Activated CD8-positive, alpha-beta memory T cell treated with anti-CD3 and anti-CD28 coated beads, Interleukin-2, amount 50 U/mL, for 4 hours (primary cell): ENCODE measurements at regions not wholly inside any gene's neighbourhood (a gene's known extent, or its start where the extent isn't known, plus 50 kb on each side); places are given as distances from the start of the nearest gene placed in this dataset.

Experiments used
- DNase-seq: peaks from one replicate; pipeline ENCODE4 v3.0.0-alpha.2; 2020

- no peak for DNase-seq
Measured at GRCh38 chr16:79327836-79328235, 272.7 kb downstream of the MAF start.

- no peak for DNase-seq
Measured at GRCh38 chr16:79326549-79326948, 274.0 kb downstream of the MAF start.

- DNase-seq: no peak
Measured at GRCh38 chr16:79325226-79325945, 275.2 kb downstream of the MAF start.

GRCh38 chr16:79320956-79321355, 279.6 kb downstream of the MAF start:
- DNase-seq: no peak

- no peak for DNase-seq
Measured at GRCh38 chr16:79318143-79318899, 282.2 kb downstream of the MAF start.

GRCh38 chr16:79317521-79317920, 283.0 kb downstream of the MAF start:
- no peak for DNase-seq

- DNase-seq: no peak
Measured at GRCh38 chr16:79317026-79317425, 283.5 kb downstream of the MAF start.

- peak; percentile 30 for DNase-seq
Measured at GRCh38 chr16:79316004-79316458, 284.5 kb downstream of the MAF start.

- DNase-seq: no peak
Measured at GRCh38 chr16:79312502-79312901, 288.0 kb downstream of the MAF start.

- DNase-seq: no peak
Measured at GRCh38 chr16:79310710-79311109, 289.8 kb downstream of the MAF start.

GRCh38 chr16:79309606-79310005, 290.9 kb downstream of the MAF start:
- no peak for DNase-seq

- no peak for DNase-seq
Measured at GRCh38 chr16:79307214-79307613, 293.3 kb downstream of the MAF start.

- no peak for DNase-seq
Measured at GRCh38 chr16:79305074-79305473, 295.5 kb downstream of the MAF start.

GRCh38 chr16:79303959-79304387, 296.6 kb downstream of the MAF start:
- DNase-seq: no peak

GRCh38 chr16:79303206-79303605, 297.3 kb downstream of the MAF start:
- DNase-seq: no peak

- DNase-seq: no peak
Measured at GRCh38 chr16:79302731-79303130, 297.8 kb downstream of the MAF start.

GRCh38 chr16:79301051-79301450, 299.5 kb downstream of the MAF start:
- no peak for DNase-seq

GRCh38 chr16:79298894-79299799, 301.4 kb downstream of the MAF start:
- DNase-seq: no peak

- no peak for DNase-seq
Measured at GRCh38 chr16:79298476-79298875, 302.1 kb downstream of the MAF start.

- DNase-seq: no peak
Measured at GRCh38 chr16:79297805-79298204, 302.7 kb downstream of the MAF start.

- no peak for DNase-seq
Measured at GRCh38 chr16:79297296-79297695, 303.2 kb downstream of the MAF start.

- no peak for DNase-seq
Measured at GRCh38 chr16:79296491-79296890, 304.0 kb downstream of the MAF start.

- DNase-seq: no peak
Measured at GRCh38 chr16:79295746-79296145, 304.8 kb downstream of the MAF start.
